GM19328 (cell line): ENCODE measurements at regions not wholly inside any gene's neighbourhood (a gene's known extent, or its start where the extent isn't known, plus 50 kb on each side); places are given as distances from the start of the nearest gene placed in this dataset.

Experiments
- ATAC-seq: cut with Tn5 transposase; IDR thresholded peaks from one replicate; pipeline ENCODE4 v1.9.1; 2021; ENCODE audit warnings: mild to moderate bottlenecking, moderate library complexity; ENCODE audit not compliant: unreplicated experiment

- no peak for ATAC-seq
Observed at GRCh38 chr12:91347481-91348214, 165.0 kb upstream of the DCN start.

- ATAC-seq, result no peak
Observed at GRCh38 chr12:91346827-91347226, 164.2 kb upstream of the DCN start.

- no peak for ATAC-seq
Observed at GRCh38 chr12:91344408-91344807, 161.8 kb upstream of the DCN start.

GRCh38 chr12:91343010-91343409, 160.4 kb upstream of the DCN start:
- ATAC-seq, result no peak

- no peak for ATAC-seq
Observed at GRCh38 chr12:91339106-91339505, 156.5 kb upstream of the DCN start.

GRCh38 chr12:91335699-91336098, 153.1 kb upstream of the DCN start:
- ATAC-seq, result no peak

- ATAC-seq, result no peak
Observed at GRCh38 chr12:91333966-91334365, 151.3 kb upstream of the DCN start.

GRCh38 chr12:91332302-91332701, 149.7 kb upstream of the DCN start:
- no peak for ATAC-seq

GRCh38 chr12:91331371-91331770, 148.8 kb upstream of the DCN start:
- no peak for ATAC-seq

- ATAC-seq, result no peak
Observed at GRCh38 chr12:91328451-91328850, 145.8 kb upstream of the DCN start.

GRCh38 chr12:91327889-91328288, 145.3 kb upstream of the DCN start:
- no peak for ATAC-seq

- no peak for ATAC-seq
Observed at GRCh38 chr12:91327131-91327530, 144.5 kb upstream of the DCN start.

- ATAC-seq, result no peak
Observed at GRCh38 chr12:91326058-91327027, 143.7 kb upstream of the DCN start.

GRCh38 chr12:91320999-91321398, 138.4 kb upstream of the DCN start:
- no peak for ATAC-seq

GRCh38 chr12:91319071-91319760, 136.6 kb upstream of the DCN start:
- no peak for ATAC-seq

- no peak for ATAC-seq
Observed at GRCh38 chr12:91317306-91317705, 134.7 kb upstream of the DCN start.

- ATAC-seq, result no peak
Observed at GRCh38 chr12:91316907-91317269, 134.3 kb upstream of the DCN start.

- no peak for ATAC-seq
Observed at GRCh38 chr12:91316161-91316906, 133.7 kb upstream of the DCN start.

- ATAC-seq, result no peak
Observed at GRCh38 chr12:91311081-91311480, 128.5 kb upstream of the DCN start.

- ATAC-seq, result no peak
Observed at GRCh38 chr12:91309450-91309849, 126.8 kb upstream of the DCN start.
